Activated CD4-positive, alpha-beta T cell treated with anti-CD3 and anti-CD28 coated beads, Interleukin-2, amount 10 ng/mL, durations not matched to agents 7 days and 5 days (primary cell): ENCODE measurements at regions not wholly inside any gene's neighbourhood (a gene's known extent, or its start where the extent isn't known, plus 50 kb on each side); places are given as distances from the start of the nearest gene placed in this dataset.

Experiments
- CTCF ChIA-PET: fragments of 350-600 bp; sonication (Branson Sonifier 250); formaldehyde crosslinking; loops from one replicate; lab custom pipeline; 2021; ENCODE audit warnings: antibody characterized with exemption; lab: Charles Lee
- POLR2A ChIA-PET: fragments of 350-600 bp; sonication (Branson Sonifier 250); formaldehyde crosslinking; loops from one replicate; lab custom pipeline; 2021; ENCODE audit warnings: antibody characterized with exemption; lab: Charles Lee
- DNase-seq: peaks from one replicate; pipeline ENCODE4 v3.0.0-alpha.2; 2020
- H3K27ac Mint-ChIP-seq: one replicate; pipeline ENCODE4 v1.8.0; 2021; ENCODE audit warnings: mild to moderate bottlenecking, moderate library complexity, mixed read lengths
- H3K27me3 Mint-ChIP-seq: one replicate; pipeline ENCODE4 v1.8.0; 2021; ENCODE audit warnings: mixed read lengths
- H3K36me3 Mint-ChIP-seq: one replicate; pipeline ENCODE4 v1.8.0; 2021; ENCODE audit warnings: low read depth, mixed read lengths
- H3K4me1 Mint-ChIP-seq: one replicate; pipeline ENCODE4 v1.8.0; 2021; ENCODE audit warnings: mixed read lengths
- H3K4me3 Mint-ChIP-seq: one replicate; pipeline ENCODE4 v1.8.0; 2021; ENCODE audit warnings: mild to moderate bottlenecking, moderate library complexity, mixed read lengths
- H3K9me3 Mint-ChIP-seq: one replicate; pipeline ENCODE4 v1.8.0; 2021; ENCODE audit warnings: mixed read lengths

DNA sequence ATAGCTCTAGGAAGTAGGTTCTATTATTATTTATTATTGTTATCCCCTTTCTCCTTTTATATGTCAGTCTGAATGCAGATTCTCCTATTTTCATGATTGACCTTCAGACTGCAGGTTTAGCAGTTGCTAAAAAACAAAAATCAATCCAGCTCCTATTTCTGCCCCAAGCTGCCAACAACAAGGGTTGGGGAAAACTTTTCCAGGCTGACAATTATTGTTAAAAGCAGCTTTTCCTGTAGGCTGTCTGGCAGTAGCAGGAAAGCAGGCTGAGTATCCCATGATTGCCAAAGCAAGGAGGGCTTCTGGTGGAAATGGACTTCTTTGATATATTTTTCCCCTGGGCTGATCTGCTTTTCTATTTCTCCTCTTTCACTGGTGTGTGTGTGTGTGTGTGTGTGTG, 78.0 kb upstream of the CTLA4 start:
- Mint-ChIP-seq H3K27ac (no peak overlapping the region), H3K36me3 (no peaks in the 10 kb centered on the region), H3K9me3 (no peaks in the 10 kb centered on the region), H3K27me3 (no peaks in the 10 kb centered on the region), H3K4me1 (peaks cover 7% of the 10 kb centered on the region), H3K4me3 (no peak overlapping the region)
- ChIA-PET CTCF (interaction anchor here (0.7 to 1.4 kb wide), 4 partner anchors 10 to 69 kb away, joined by 3 read pairs; no protein-coding TSS in a partner anchor), POLR2A (no interaction called here)
- no peak for DNase-seq

DNA sequence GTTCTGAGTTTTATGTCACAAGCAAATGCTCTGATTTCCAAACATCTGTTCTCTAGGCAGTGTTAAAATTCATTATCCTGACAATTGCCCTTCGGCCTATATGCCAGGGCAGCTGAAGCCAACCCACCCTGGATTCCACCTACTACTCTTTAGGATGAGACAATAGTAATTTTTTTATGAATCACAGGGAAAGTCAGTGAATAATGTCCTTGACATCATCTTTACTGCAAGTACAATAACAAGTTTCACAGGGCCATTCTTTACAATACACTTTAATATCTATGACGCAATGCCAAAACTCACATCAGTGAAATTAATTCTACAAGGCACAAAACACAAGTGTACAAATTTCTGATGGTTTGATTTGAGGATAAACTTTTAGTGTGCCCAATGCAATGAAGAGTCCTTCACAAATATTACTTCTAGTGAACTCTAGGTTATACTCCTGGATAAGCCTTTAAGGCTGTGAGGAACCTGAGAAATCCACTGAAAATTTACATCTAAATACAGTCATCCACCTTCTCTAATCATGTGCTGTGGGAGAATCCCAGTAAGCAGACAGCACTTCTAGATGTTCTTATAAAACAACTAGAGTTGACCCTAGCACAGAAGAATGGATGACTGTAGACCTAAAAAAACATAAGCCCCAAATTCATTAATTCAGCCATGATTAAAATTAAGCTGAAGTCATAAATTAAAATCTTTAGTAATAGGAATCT, 77.3 kb upstream of the CTLA4 start:
- H3K27me3 Mint-ChIP-seq, result no peaks in the 10 kb centered on the region
- no peaks in the 10 kb centered on the region for H3K9me3 Mint-ChIP-seq
- H3K36me3 Mint-ChIP-seq, result no peaks in the 10 kb centered on the region
- no peak overlapping the region for H3K27ac Mint-ChIP-seq
- CTCF ChIA-PET, result interaction anchor here (0.7 to 3.5 kb wide), 5 partner anchors 8 to 69 kb away, joined by 3 to 22 read pairs (median 3); no protein-coding TSS in a partner anchor
- peaks cover 3% of the 10 kb centered on the region for H3K4me1 Mint-ChIP-seq
- no peak overlapping the region for H3K4me3 Mint-ChIP-seq
- POLR2A ChIA-PET, result no interaction called here
- no peak for DNase-seq

DNA sequence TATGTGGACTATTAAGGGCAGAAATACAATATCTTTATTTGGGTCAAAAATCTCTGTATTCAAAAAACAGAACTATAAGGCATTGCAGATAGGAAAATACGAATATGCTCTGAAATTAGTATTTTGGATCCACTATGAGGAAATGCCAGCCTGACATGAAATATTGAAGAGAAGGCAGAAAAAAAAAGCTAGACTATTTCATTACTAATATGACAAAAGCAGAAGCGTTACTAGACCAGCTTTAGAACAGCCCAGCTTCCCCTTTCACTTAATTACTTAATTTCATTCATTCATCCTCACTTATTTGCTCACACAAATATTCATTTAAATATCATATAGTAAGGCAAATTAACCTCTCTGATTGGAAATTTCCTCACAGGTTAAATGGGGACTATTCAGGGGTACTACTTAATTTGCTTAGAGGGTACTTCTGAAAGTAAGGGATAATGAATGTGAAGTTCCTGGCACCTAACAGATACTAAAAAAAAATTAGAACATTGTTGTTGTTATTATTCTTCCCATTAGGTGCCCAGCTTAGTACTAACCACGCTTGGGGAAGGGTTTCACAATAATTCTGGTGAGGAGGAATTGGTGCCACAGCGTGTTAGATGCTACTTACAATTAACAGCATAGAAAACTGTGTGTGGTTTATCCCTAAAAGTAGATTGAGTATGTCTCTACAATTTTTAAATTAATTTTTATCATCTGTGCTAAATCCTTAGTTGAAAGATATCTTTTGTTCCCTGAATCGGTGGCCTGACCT, 71.1 kb upstream of the CTLA4 start:
- Mint-ChIP-seq H3K27ac (no peak overlapping the region), H3K4me1 (peaks cover 21% of the 10 kb centered on the region), H3K27me3 (no peaks in the 10 kb centered on the region), H3K4me3 (no peak overlapping the region), H3K36me3 (peaks cover 18% of the 10 kb centered on the region), H3K9me3 (peaks cover 8% of the 10 kb centered on the region)
- DNase-seq, result no peak
- CTCF ChIA-PET, result interaction anchor here (0.6 to 2.0 kb wide), 8 partner anchors 12 to 113 kb away, joined by 3 to 7 read pairs (median 3); no protein-coding TSS in a partner anchor
- POLR2A ChIA-PET, result no interaction called here

DNA sequence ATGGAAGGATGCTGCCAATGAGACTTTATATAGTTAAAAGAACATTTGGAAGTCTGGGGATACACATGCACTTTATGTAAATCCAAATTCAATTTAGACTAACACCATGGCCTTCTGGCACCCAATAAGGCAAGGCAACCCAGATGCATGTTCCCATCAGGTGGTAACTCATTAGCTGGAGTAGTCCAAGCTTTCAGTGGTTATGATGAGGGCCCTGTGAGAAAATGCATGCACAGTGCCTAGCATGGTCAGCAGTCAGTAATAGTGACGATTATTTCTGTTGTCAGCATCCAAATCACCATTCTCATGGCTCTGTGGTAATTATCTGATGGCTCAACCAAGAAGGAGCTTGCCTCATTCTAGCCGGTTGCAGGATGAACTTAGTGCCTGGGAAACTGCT, 70.3 kb upstream of the CTLA4 start:
- H3K4me3 Mint-ChIP-seq, result no peak overlapping the region
- no peaks in the 10 kb centered on the region for H3K27me3 Mint-ChIP-seq
- CTCF ChIA-PET, result interaction anchor here (1.2 to 2.0 kb wide), 4 partner anchors 18 to 72 kb away, joined by 3 to 6 read pairs (median 4); no protein-coding TSS in a partner anchor
- POLR2A ChIA-PET, result no interaction called here
- no peak for DNase-seq
- no peak overlapping the region for H3K27ac Mint-ChIP-seq
- H3K4me1 Mint-ChIP-seq, result peaks cover 24% of the 10 kb centered on the region
- peaks cover 19% of the 10 kb centered on the region for H3K36me3 Mint-ChIP-seq
- H3K9me3 Mint-ChIP-seq, result peaks cover 10% of the 10 kb centered on the region

GRCh38 chr2:203797712-203798111, 69.9 kb upstream of the CTLA4 start:
- ChIA-PET CTCF (interaction anchor here (1.2 to 2.0 kb wide), 4 partner anchors 14 to 72 kb away, joined by 3 to 6 read pairs (median 4); no protein-coding TSS in a partner anchor), POLR2A (interaction anchor here (0.6 kb wide), 1 partner anchor 1104 kb away, joined by 3 read pairs; no protein-coding TSS in a partner anchor)
- H3K4me1 Mint-ChIP-seq, result peaks cover 29% of the 10 kb centered on the region
- H3K36me3 Mint-ChIP-seq, result peaks cover 19% of the 10 kb centered on the region
- no peaks in the 10 kb centered on the region for H3K27me3 Mint-ChIP-seq
- no peak overlapping the region for H3K4me3 Mint-ChIP-seq
- H3K9me3 Mint-ChIP-seq, result peaks cover 10% of the 10 kb centered on the region
- no peak for DNase-seq
- no peak overlapping the region for H3K27ac Mint-ChIP-seq

DNA sequence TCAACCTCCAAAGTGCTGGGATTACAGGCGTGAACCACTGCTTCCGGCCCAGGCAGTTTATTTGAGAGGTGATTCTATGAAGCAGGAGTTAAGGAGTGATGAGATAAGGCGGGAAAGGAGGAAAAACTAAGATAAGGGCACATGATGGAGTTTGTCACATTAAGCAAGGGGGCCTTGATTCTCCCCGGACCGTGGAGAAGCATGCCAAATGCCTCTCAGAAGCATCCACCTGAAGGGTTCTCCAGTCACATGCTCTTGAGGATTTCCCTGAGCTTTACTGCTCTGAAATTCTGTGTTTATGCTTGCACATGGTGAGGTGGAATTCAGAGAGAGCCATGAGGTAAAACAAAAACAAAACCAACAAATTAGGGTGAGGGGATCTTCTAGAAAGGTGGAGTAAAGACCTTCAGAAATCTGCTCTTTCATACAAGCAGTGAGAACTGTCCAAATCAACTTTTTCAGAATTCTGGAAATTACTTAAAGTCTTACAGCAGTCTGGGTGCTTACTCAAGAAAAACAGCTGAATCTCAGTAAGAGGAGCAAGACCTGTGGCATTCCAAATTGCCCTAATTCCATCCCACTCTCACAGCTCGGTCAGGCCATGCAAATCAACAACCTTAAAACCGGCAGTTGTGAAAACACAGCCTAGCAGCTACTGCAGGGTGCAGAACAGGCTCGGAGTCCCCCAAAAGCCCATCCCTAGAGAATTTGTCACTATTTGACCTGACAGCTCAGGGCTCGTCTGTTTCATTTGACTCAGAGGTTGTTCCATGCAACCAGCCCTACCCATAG, 69.1 kb upstream of the CTLA4 start:
- CTCF ChIA-PET, result interaction anchor here (1.0 to 1.5 kb wide), 3 partner anchors 11 to 17 kb away, joined by 3 to 10 read pairs (median 4); no protein-coding TSS in a partner anchor
- Mint-ChIP-seq H3K4me1 (peaks cover 37% of the 10 kb centered on the region), H3K36me3 (peaks cover 19% of the 10 kb centered on the region), H3K27me3 (no peaks in the 10 kb centered on the region), H3K9me3 (peaks cover 12% of the 10 kb centered on the region), H3K4me3 (no peak overlapping the region), H3K27ac (peak overlapping the region; percentile 43)
- DNase-seq, result no peak
- POLR2A ChIA-PET, result interaction anchor here (0.6 kb wide), 1 partner anchor 1105 kb away, joined by 3 read pairs; no protein-coding TSS in a partner anchor

DNA sequence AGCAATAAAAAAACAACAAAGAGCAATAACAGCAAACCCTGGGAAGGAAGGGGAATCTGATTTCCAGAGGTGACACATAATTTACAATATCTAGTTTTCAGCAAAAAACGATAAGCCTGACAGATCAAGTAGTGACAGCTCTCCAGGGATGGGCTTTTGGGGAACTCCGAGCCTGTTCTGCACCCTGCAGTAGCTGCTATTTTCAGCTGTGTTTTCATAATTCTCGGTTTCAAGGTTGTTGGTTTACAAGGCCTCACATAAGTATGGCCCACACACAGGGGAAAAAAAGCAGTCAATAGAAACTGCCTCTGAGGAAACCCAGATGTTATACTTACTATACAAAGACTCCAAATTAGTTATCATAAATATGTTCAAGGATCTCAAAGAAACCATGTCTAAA, 67.7 kb upstream of the CTLA4 start:
- H3K36me3 Mint-ChIP-seq, result peaks cover 24% of the 10 kb centered on the region
- peaks cover 14% of the 10 kb centered on the region for H3K9me3 Mint-ChIP-seq
- ChIA-PET CTCF (interaction anchor here (0.6 to 1.5 kb wide), 4 partner anchors 10 to 156 kb away, joined by 3 to 10 read pairs (median 4); no protein-coding TSS in a partner anchor), POLR2A (no interaction called here)
- no peak overlapping the region for H3K27ac Mint-ChIP-seq
- H3K4me3 Mint-ChIP-seq, result no peak overlapping the region
- no peak for DNase-seq
- peaks cover 50% of the 10 kb centered on the region for H3K4me1 Mint-ChIP-seq
- no peaks in the 10 kb centered on the region for H3K27me3 Mint-ChIP-seq

DNA sequence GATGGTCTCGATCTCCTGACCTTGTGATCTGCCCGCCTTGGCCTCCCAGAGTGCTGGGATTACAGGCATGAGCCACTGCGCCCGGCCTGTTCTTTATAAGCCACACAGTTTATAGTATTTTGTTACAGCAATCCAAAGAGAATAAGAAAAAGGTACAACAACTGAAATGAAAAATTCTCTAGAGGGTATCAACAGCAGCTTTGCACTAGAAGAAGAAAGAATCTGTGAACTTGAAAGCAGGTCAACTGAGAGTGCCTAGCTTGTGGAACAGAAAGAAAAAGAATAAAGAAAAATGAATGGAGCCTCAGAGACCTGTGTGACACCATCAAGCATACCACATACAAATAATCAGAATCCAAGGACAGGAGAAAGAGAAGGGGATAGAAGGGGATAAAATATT, 66.8 kb upstream of the CTLA4 start:
- H3K27me3 Mint-ChIP-seq, result no peaks in the 10 kb centered on the region
- H3K4me3 Mint-ChIP-seq, result no peak overlapping the region
- POLR2A ChIA-PET, result no interaction called here

GRCh38 chr2:203802342-203803052, 65.1 kb upstream of the CTLA4 start:
- ChIA-PET POLR2A (interaction anchor here (1.1 kb wide), 1 partner anchor 9 kb away, joined by 4 read pairs; no protein-coding TSS in a partner anchor), CTCF (interaction anchor here (1.0 to 3.2 kb wide), 5 partner anchors 11 to 36 kb away, joined by 3 to 14 read pairs (median 3); no protein-coding TSS in a partner anchor)
- peaks cover 68% of the 10 kb centered on the region for H3K4me1 Mint-ChIP-seq
- H3K27ac Mint-ChIP-seq, result peak overlapping the region; percentile 73
- no peak overlapping the region for H3K4me3 Mint-ChIP-seq
- DNase-seq, result peak; percentile 47
- peaks cover 23% of the 10 kb centered on the region for H3K9me3 Mint-ChIP-seq
- peaks cover 43% of the 10 kb centered on the region for H3K36me3 Mint-ChIP-seq
- no peaks in the 10 kb centered on the region for H3K27me3 Mint-ChIP-seq

More for the DNA sequence above, 66.8 kb upstream of the CTLA4 start:
- no peak overlapping the region for H3K27ac Mint-ChIP-seq
- CTCF ChIA-PET, result no interaction called here
- DNase-seq, result no peak
- peaks cover 28% of the 10 kb centered on the region for H3K36me3 Mint-ChIP-seq
- peaks cover 56% of the 10 kb centered on the region for H3K4me1 Mint-ChIP-seq
- H3K9me3 Mint-ChIP-seq, result peaks cover 18% of the 10 kb centered on the region

DNA sequence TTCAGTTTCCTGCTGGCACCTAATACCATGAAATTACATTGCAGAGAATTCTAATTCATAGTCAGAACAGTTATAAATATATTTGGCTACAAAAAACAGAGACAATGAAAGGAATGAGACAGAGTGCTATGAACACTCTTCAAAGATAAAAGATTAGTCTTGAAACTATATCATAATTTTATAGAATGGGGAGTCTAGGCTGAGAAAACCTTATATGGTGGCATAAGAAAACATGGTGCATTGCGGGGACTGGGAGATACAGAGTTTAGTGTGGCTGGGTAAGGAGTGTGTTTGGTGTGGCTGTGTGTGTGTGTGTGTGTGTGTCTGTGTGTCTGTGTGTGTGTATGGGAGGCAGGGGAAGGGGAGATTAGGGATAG, 64.5 kb upstream of the CTLA4 start:
- Mint-ChIP-seq H3K4me1 (peaks cover 72% of the 10 kb centered on the region), H3K27me3 (no peaks in the 10 kb centered on the region), H3K27ac (peak overlapping the region; percentile 73), H3K4me3 (no peak overlapping the region), H3K36me3 (peaks cover 44% of the 10 kb centered on the region), H3K9me3 (peaks cover 26% of the 10 kb centered on the region)
- no peak for DNase-seq
- ChIA-PET POLR2A (interaction anchor here (1.1 kb wide), 1 partner anchor 8 kb away, joined by 4 read pairs; no protein-coding TSS in a partner anchor), CTCF (interaction anchor here (1.0 to 3.2 kb wide), 6 partner anchors 9 to 36 kb away, joined by 3 to 14 read pairs (median 4); no protein-coding TSS in a partner anchor)

DNA sequence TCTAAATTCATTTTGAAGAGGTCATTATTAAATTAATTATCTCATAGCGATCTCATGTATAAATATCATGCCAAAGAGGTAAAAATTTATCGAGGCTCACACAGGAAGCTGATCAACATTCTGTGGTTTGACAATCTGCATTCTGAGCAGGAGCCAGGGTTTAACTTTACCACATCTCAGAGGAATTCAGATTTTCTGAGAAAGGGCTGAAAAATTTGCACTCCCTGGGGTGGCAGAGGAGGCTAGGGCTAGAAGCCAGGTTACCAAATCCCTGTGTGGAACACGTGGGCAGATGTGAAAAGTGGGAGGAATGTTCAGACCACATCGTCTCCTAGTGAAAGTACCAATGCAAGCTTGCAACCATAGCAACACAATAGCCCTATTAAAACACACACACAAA, 63.5 kb upstream of the CTLA4 start:
- H3K9me3 Mint-ChIP-seq, result peaks cover 26% of the 10 kb centered on the region
- no peaks in the 10 kb centered on the region for H3K27me3 Mint-ChIP-seq
- peak overlapping the region; percentile 67 for H3K27ac Mint-ChIP-seq
- peaks cover 43% of the 10 kb centered on the region for H3K36me3 Mint-ChIP-seq
- ChIA-PET POLR2A (no interaction called here), CTCF (interaction anchor here (1.1 to 3.2 kb wide), 5 partner anchors 8 to 29 kb away, joined by 3 to 14 read pairs (median 4); no protein-coding TSS in a partner anchor)
- peak overlapping the region; percentile 26 for H3K4me3 Mint-ChIP-seq
- peaks cover 70% of the 10 kb centered on the region for H3K4me1 Mint-ChIP-seq
- DNase-seq, result peak; percentile 60
